HG02759 (cell line): ENCODE measurements at regions not wholly inside any gene's neighbourhood (a gene's known extent, or its start where the extent isn't known, plus 50 kb on each side); places are given as distances from the start of the nearest gene placed in this dataset.

ENCODE experiments used
- ATAC-seq: cut with Tn5 transposase; IDR thresholded peaks from one replicate; pipeline ENCODE4 v1.9.1; 2021; ENCODE audit warnings: mild to moderate bottlenecking, moderate library complexity; ENCODE audit not compliant: unreplicated experiment

- ATAC-seq: no peak
Measured at GRCh38 chrX:131764216-131764615, 220.3 kb downstream of the OR13H1 start.

- ATAC-seq: no peak
Measured at GRCh38 chrX:131778269-131779218, 234.7 kb downstream of the OR13H1 start.

GRCh38 chrX:131779306-131779705 lies 235.4 kb downstream of the OR13H1 start:
- ATAC-seq: no peak

GRCh38 chrX:131779741-131780140 lies 235.9 kb downstream of the OR13H1 start:
- no peak for ATAC-seq

GRCh38 chrX:131782646-131783045 lies 238.8 kb downstream of the OR13H1 start:
- no peak for ATAC-seq

GRCh38 chrX:131783555-131784308 lies 239.4 kb upstream of the STK26 start:
- ATAC-seq: no peak

- peak; percentile 48 for ATAC-seq
Measured at GRCh38 chrX:131789664-131790063, 233.4 kb upstream of the STK26 start.

GRCh38 chrX:131791608-131792355 lies 231.3 kb upstream of the STK26 start:
- no peak for ATAC-seq

GRCh38 chrX:131792356-131792749 lies 230.7 kb upstream of the STK26 start:
- ATAC-seq: no peak

GRCh38 chrX:131792789-131793462 lies 230.2 kb upstream of the STK26 start:
- no peak for ATAC-seq

- no peak for ATAC-seq
Measured at GRCh38 chrX:131795442-131796229, 227.5 kb upstream of the STK26 start.

GRCh38 chrX:131801066-131801465 lies 222.0 kb upstream of the STK26 start:
- no peak for ATAC-seq

- no peak for ATAC-seq
Measured at GRCh38 chrX:131801911-131802310, 221.2 kb upstream of the STK26 start.

- no peak for ATAC-seq
Measured at GRCh38 chrX:131802836-131803626, 220.1 kb upstream of the STK26 start.

GRCh38 chrX:131812847-131813825 lies 210.0 kb upstream of the STK26 start:
- ATAC-seq: peak; percentile 87

- peak; percentile 59 for ATAC-seq
Measured at GRCh38 chrX:131816551-131817136, 206.5 kb upstream of the STK26 start.

GRCh38 chrX:131818297-131818936 lies 204.7 kb upstream of the STK26 start:
- ATAC-seq: no peak
